ENCODE measurements at regions not wholly inside any gene's neighbourhood (a gene's known extent, or its start where the extent isn't known, plus 50 kb on each side); places are given as distances from the start of the nearest gene placed in this dataset.

GRCh38 chr2:18651842-18652774 lies 62.7 kb upstream of the NT5C1B start:
- TF ChIP-seq CTCF (IDR thresholded peaks at IDR 0.05; ENCODE audit: extremely low read depth in 1 of 2, insufficient read depth in 1 of 2, low read depth in 1 of 2, low read length in 2 of 2) = no peak
- no peak for TF ChIP-seq EZH2 (IDR thresholded peaks at IDR 0.05; ENCODE audit: borderline replicate concordance, low read depth, low read length, severe bottlenecking)
- TF ChIP-seq POLR2AphosphoS5 (IDR thresholded peaks at IDR 0.05; ENCODE audit: insufficient read depth, low read depth, low read length) = no peak
- TF ChIP-seq GATA2 (IDR thresholded peaks at IDR 0.05; ENCODE audit: insufficient read depth, insufficient read length, low read depth, low read length) = no peak
- TF ChIP-seq MAX (IDR thresholded peaks at IDR 0.05; ENCODE audit: insufficient read depth, insufficient read length) = no peak
- no peak for TF ChIP-seq POLR2A (IDR thresholded peaks at IDR 0.05; ENCODE audit: low read depth, low read length)
- TF ChIP-seq JUN (IDR thresholded peaks at IDR 0.05; ENCODE audit: borderline replicate concordance, insufficient read depth, insufficient read length, low read depth) = no peak

Data from endothelial cell of umbilical vein (primary cell).